Kidney epithelial cell (primary cell): ENCODE measurements at regions not wholly inside any gene's neighbourhood (a gene's known extent, or its start where the extent isn't known, plus 50 kb on each side); places are given as distances from the start of the nearest gene placed in this dataset.
A peak's percentile ranks its signal among the peaks of the same experiment; 100 is the strongest.

ENCODE experiments used
- DNase-seq: peaks from one replicate; pipeline ENCODE4 v3.0.0-alpha.2; 2010; ENCODE audit warnings: low read depth
- H3K27me3 ChIP-seq: 2 replicates; pipeline ENCODE4 v1.6.0; 2011; ENCODE audit warnings: low read length; ENCODE audit not compliant: control insufficient read depth, insufficient read depth
- H3K36me3 ChIP-seq: 2 replicates; pipeline ENCODE4 v1.5.1; 2011; ENCODE audit warnings: low read length; ENCODE audit not compliant: control insufficient read depth, insufficient read depth
- H3K4me3 ChIP-seq: 2 replicates; pipeline ENCODE4 v1.5.1; 2011; ENCODE audit warnings: low read depth, mild to moderate bottlenecking, control low read depth, low read length
- TF ChIP-seq, protein P1 (sequence below): IDR thresholded peaks from 2 replicates; pipeline ENCODE4 v1.5.1; 2011; ENCODE audit warnings: mild to moderate bottlenecking, moderate library complexity, low read length, control low read depth, inconsistent platforms; ENCODE audit not compliant: insufficient read depth, poor library complexity, severe bottlenecking

DNA sequence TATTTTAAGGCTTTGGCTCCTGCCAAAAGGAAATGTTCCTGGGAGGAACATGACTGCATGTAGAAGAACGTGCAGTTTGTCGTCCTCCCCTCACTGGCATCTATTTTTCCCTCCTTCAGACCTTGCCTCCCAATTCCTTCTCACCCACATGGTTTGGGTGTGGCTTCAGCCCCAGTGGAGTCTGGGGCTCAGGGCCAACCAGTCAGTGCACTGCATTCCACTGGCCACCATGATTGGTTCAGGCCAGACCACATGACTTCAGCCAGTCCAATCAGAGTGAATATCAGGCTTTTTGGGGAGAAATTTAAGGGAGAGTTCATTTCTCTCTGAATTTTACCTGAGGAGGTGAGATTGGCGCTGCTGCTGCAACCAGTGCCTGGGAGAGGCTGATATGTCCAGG is 171.6 kb downstream of the ZIC5 start:
- DNase-seq, result no peak
- H3K27me3 ChIP-seq, result no peaks in the 10 kb centered on the region
- H3K4me3 ChIP-seq, result no peak overlapping the region
- no peaks in the 10 kb centered on the region for H3K36me3 ChIP-seq
- TF ChIP-seq, protein P1, sequence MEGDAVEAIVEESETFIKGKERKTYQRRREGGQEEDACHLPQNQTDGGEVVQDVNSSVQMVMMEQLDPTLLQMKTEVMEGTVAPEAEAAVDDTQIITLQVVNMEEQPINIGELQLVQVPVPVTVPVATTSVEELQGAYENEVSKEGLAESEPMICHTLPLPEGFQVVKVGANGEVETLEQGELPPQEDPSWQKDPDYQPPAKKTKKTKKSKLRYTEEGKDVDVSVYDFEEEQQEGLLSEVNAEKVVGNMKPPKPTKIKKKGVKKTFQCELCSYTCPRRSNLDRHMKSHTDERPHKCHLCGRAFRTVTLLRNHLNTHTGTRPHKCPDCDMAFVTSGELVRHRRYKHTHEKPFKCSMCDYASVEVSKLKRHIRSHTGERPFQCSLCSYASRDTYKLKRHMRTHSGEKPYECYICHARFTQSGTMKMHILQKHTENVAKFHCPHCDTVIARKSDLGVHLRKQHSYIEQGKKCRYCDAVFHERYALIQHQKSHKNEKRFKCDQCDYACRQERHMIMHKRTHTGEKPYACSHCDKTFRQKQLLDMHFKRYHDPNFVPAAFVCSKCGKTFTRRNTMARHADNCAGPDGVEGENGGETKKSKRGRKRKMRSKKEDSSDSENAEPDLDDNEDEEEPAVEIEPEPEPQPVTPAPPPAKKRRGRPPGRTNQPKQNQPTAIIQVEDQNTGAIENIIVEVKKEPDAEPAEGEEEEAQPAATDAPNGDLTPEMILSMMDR, result no peak

GRCh38 chr13:99798756-99799155 is 172.8 kb downstream of the ZIC5 start:
- no peaks in the 10 kb centered on the region for H3K36me3 ChIP-seq
- TF ChIP-seq, protein P1, result no peak
- H3K4me3 ChIP-seq, result no peak overlapping the region
- no peaks in the 10 kb centered on the region for H3K27me3 ChIP-seq
- DNase-seq, result no peak

GRCh38 chr13:99797691-99798090 is 173.9 kb downstream of the ZIC5 start:
- no peak for DNase-seq
- no peak overlapping the region for H3K4me3 ChIP-seq
- H3K27me3 ChIP-seq, result no peaks in the 10 kb centered on the region
- TF ChIP-seq, protein P1, result no peak
- no peaks in the 10 kb centered on the region for H3K36me3 ChIP-seq

- Histone ChIP-seq H3K27me3 (no peaks in the 10 kb centered on the region), H3K36me3 (no peaks in the 10 kb centered on the region), H3K4me3 (no peak overlapping the region)
- TF ChIP-seq, protein P1, result no peak
- peak; percentile 5 for DNase-seq
These were observed 175.3 kb downstream of the ZIC5 start for GRCh38 chr13:99796175-99796819.

DNA sequence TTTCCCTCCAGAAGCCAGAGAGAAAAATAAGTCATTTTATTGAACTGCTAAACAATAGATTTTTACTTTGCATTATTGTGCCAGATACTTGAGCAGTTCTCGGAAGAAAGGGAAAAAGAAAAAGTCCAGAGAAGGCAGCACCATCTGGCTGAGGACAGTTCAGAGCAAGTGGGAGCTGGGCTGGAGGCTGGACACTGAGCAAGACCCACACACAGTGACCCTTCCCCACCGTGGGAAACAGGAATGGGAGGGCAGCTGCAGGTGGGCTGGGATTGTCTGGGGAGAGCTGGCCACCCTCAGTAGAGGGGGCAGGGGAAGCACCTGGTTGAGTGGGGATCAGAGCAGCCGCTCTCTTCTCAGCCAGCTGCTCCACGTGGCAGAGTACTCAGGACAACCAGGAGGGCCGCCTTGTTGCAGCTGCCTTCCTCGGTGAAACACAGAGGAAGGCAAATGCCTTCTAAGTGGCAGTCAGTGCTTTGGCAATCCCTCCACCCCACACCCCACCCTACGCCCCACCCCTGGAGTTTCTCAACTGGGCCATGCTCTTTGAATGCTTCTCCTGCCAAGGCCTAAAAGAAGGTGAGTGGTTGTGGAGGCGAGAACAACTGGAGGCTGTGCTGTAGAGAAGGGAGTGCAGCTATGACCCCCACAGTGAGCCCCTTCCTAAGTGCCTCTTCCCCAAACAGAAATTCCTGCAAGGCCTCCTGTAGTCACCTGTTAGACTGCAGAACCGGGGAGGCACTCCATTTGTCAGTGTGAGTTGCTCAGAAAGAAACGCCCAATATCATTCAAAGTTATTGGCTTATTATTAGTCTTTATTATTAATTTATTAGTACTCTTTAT is 179.3 kb downstream of the ZIC5 start:
- DNase-seq, result no peak
- H3K36me3 ChIP-seq, result no peaks in the 10 kb centered on the region
- H3K4me3 ChIP-seq, result no peak overlapping the region
- TF ChIP-seq, protein P1, result no peak
- H3K27me3 ChIP-seq, result no peaks in the 10 kb centered on the region

GRCh38 chr13:99782669-99783068 is 188.9 kb downstream of the ZIC5 start:
- Histone ChIP-seq H3K4me3 (no peak overlapping the region), H3K36me3 (no peaks in the 10 kb centered on the region), H3K27me3 (no peaks in the 10 kb centered on the region)
- DNase-seq, result no peak
- TF ChIP-seq, protein P1, result no peak
